ENCODE measurements at regions not wholly inside any gene's neighbourhood (a gene's known extent, or its start where the extent isn't known, plus 50 kb on each side); places are given as distances from the start of the nearest gene placed in this dataset.

DNA sequence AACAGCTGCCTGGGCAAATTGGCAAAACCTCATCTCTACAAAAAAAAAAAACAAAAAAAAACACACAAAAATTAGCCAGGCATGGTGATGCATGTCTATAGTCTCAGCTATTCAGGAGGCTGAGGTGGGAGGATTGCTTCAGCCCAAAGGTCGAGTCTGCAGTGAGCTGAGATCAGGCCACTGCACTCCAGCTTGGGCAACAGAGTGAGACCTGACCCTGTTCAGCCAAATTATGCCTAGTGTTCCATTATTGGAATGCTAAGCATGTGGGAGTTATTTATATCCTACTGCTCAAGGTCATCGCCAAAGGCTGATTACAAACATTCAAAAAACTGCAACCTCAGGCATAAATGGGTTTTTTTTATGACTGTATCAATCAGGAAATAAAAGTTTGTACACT is 1251.0 kb upstream of the PCDH9 start (continued):
- TF ChIP-seq, protein P1, sequence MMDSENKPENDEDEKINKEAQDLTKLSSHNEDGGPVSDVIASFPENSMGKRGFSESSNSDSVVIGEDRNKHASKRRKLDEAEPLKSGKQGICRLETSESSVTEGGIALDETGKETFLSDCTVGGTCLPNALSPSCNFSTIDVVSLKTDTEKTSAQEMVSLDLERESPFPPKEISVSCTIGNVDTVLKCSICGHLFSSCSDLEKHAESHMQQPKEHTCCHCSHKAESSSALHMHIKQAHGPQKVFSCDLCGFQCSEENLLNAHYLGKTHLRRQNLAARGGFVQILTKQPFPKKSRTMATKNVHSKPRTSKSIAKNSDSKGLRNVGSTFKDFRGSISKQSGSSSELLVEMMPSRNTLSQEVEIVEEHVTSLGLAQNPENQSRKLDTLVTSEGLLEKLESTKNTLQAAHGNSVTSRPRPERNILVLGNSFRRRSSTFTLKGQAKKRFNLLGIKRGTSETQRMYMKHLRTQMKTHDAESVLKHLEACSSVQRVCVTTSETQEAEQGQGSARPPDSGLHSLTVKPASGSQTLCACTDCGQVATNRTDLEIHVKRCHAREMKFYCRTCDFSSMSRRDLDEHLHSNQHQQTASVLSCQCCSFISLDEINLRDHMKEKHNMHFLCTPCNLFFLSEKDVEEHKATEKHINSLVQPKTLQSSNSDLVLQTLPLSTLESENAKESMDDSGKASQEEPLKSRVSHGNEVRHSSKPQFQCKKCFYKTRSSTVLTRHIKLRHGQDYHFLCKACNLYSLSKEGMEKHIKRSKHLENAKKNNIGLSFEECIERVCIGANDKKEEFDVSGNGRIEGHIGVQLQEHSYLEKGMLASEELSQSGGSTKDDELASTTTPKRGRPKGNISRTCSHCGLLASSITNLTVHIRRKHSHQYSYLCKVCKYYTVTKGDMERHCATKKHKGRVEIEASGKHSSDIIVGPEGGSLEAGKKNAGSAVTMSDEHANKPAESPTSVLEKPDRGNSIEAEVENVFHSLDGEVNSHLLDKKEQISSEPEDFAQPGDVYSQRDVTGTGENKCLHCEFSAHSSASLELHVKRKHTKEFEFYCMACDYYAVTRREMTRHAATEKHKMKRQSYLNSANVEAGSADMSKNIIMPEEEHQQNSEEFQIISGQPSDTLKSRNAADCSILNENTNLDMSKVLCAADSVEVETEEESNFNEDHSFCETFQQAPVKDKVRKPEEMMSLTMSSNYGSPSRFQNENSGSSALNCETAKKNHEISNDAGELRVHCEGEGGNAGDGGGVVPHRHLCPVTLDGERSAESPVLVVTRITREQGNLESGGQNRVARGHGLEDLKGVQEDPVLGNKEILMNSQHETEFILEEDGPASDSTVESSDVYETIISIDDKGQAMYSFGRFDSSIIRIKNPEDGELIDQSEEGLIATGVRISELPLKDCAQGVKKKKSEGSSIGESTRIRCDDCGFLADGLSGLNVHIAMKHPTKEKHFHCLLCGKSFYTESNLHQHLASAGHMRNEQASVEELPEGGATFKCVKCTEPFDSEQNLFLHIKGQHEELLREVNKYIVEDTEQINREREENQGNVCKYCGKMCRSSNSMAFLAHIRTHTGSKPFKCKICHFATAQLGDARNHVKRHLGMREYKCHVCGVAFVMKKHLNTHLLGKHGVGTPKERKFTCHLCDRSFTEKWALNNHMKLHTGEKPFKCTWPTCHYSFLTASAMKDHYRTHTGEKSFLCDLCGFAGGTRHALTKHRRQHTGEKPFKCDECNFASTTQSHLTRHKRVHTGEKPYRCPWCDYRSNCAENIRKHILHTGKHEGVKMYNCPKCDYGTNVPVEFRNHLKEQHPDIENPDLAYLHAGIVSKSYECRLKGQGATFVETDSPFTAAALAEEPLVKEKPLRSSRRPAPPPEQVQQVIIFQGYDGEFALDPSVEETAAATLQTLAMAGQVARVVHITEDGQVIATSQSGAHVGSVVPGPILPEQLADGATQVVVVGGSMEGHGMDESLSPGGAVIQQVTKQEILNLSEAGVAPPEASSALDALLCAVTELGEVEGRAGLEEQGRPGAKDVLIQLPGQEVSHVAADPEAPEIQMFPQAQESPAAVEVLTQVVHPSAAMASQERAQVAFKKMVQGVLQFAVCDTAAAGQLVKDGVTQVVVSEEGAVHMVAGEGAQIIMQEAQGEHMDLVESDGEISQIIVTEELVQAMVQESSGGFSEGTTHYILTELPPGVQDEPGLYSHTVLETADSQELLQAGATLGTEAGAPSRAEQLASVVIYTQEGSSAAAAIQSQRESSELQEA (IDR thresholded peaks at IDR 0.05; ENCODE audit: low read depth): no peak
- no peak for TF ChIP-seq E2F8 (IDR thresholded peaks at IDR 0.05; ENCODE audit: low read depth, partially characterized antibody)

Data from K562 (cell line).